ENCODE measurements at regions not wholly inside any gene's neighbourhood (a gene's known extent, or its start where the extent isn't known, plus 50 kb on each side); places are given as distances from the start of the nearest gene placed in this dataset.

- TF ChIP-seq CTCF (IDR thresholded peaks at IDR 0.05) (no peak), POLR2A (IDR thresholded peaks at IDR 0.05) (no peak)
These were observed 108.6 kb upstream of the TRIM2 start for GRCh38 chr4:153095448-153096204.

All from adrenal gland (tissue), 5 donors.